ENCODE measurements at regions not wholly inside any gene's neighbourhood (a gene's known extent, or its start where the extent isn't known, plus 50 kb on each side); places are given as distances from the start of the nearest gene placed in this dataset.

DNA sequence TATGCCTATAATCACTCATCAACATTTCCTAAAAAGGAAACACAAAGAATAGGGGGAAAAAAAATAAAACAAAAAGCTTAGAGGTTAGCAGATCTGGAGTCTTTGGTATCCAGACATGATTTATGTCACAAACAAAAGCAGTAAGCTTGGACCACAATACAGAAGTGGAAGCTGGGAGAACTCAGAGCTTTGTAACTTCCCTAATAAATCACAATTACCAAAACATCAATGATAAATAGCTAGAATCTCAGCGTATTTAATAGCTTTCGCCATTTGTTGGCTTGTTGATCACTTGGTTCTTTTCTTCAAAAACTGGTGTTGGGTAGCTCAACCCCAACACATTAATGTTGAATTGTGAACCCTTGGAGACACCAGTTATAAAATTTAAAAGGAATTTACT lies 392.5 kb downstream of the IRS1 start:
- TF ChIP-seq POLR2A (IDR thresholded peaks at IDR 0.05) (no peak), POLR2AphosphoS5 (IDR thresholded peaks at IDR 0.05) (no peak), EP300 (IDR thresholded peaks at IDR 0.05) (no peak)
- TF ChIP-seq, protein P1, sequence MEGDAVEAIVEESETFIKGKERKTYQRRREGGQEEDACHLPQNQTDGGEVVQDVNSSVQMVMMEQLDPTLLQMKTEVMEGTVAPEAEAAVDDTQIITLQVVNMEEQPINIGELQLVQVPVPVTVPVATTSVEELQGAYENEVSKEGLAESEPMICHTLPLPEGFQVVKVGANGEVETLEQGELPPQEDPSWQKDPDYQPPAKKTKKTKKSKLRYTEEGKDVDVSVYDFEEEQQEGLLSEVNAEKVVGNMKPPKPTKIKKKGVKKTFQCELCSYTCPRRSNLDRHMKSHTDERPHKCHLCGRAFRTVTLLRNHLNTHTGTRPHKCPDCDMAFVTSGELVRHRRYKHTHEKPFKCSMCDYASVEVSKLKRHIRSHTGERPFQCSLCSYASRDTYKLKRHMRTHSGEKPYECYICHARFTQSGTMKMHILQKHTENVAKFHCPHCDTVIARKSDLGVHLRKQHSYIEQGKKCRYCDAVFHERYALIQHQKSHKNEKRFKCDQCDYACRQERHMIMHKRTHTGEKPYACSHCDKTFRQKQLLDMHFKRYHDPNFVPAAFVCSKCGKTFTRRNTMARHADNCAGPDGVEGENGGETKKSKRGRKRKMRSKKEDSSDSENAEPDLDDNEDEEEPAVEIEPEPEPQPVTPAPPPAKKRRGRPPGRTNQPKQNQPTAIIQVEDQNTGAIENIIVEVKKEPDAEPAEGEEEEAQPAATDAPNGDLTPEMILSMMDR (IDR thresholded peaks at IDR 0.05): no peak
